Inflammatory macrophage treated with lipopolysaccharide for 1 hour (primary cell): ENCODE measurements at regions not wholly inside any gene's neighbourhood (a gene's known extent, or its start where the extent isn't known, plus 50 kb on each side); places are given as distances from the start of the nearest gene placed in this dataset.

ENCODE experiments used
- DNase-seq, 2 donors: peaks; one replicate each; pipeline ENCODE4 v3.0.0-alpha.2; 2020 to 2022

DNA sequence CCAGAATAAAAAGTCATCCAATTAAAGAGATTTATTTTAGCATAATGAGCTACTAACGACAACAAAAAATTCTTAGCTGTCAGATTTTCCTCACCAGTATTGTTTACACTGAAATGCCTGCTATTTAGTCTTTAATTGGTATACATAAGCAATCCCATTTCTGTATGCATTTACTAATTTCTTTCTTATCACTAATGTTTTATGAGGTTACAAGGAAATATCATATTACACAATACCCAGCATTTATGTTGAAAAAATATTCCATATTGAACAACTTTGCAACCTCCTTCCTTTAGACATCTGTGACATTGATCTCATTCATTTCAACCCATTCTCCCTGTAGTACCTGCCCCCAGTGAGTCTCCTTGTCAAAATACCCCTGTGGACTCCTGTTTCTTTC lies 135.4 kb downstream of the SLITRK6 start:
- DNase-seq: no peak

GRCh38 chr13:85662186-85662585 lies 137.0 kb downstream of the SLITRK6 start:
- no peak for DNase-seq

DNA sequence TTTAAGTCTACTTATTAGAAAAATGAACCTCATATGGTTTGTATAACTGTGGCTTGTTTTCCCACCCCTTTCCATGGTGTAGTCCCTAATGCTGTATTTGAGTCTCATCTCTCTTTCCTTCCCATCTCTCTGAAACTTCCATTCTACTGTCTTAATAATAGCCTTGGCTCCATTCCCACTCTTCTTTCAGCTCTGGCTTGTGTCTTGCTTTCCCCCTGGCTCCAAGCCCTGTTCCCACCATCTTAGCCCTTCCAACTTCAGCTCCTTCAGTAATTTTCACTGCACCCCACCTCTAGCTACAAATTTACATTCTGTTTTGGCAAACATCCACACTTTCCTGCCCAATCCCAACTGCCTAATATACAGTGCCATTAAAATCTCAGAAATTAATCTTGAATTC lies 137.5 kb downstream of the SLITRK6 start:
- no peak for DNase-seq

DNA sequence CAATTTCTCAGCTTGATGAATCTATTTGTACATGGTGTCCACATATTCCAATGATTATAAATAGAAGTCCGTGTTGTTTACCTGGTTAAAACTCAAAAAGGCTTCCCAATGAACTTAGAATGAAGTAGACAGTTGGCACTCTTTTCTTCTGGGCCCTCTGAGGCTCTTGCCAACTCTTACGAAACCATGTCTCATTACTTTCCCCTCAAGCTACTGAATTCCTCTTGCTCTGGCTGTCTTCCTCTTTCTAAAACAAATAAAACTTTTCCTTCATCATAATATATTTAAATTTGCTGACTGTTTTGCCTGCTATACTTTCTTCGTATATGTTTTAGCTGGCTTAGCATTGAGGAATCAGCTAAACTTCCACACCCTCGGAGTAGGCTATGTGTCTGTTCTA lies 139.7 kb downstream of the SLITRK6 start:
- DNase-seq: no peak

- DNase-seq: no peak
Measured at GRCh38 chr13:85657942-85658341, 141.3 kb downstream of the SLITRK6 start.

GRCh38 chr13:85655040-85655439 lies 144.2 kb downstream of the SLITRK6 start:
- DNase-seq: no peak

DNA sequence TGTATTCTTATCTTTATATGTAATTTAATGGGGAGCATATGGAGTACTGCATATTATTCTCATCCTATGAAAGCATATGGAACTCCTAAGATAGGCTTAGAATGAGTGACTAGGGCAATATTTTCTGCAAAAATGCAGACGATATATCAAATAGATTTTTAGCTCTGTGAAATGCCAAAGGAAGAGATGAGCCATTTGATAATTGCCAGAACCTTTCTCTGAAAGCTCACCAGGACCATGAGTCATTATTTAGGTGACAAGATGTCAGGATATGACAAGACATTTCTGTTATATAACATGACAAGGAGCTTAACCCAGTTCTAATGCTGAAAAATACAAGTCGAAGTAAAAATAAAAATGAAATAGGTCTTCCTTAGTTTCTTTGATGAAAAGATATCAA lies 145.0 kb downstream of the SLITRK6 start:
- DNase-seq: no peak

DNA sequence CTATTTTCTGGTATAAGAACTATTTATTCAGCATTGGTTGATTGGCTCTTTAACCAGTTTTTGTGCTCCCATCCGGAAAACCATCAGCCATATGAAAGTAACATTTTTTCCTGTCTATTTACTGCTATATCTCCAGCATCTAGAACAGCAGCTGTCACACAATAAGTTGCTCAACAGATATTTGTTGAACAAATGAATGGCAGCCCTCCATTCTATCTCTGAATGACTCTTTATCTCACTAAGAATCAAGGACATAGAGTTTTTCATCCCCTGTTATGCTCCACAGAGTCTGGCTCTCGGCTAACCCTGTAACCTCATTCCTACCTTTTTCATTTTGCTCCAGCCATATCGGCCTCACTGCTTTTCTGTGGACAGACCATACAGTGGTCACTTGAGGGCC lies 145.5 kb downstream of the SLITRK6 start:
- no peak for DNase-seq

DNA sequence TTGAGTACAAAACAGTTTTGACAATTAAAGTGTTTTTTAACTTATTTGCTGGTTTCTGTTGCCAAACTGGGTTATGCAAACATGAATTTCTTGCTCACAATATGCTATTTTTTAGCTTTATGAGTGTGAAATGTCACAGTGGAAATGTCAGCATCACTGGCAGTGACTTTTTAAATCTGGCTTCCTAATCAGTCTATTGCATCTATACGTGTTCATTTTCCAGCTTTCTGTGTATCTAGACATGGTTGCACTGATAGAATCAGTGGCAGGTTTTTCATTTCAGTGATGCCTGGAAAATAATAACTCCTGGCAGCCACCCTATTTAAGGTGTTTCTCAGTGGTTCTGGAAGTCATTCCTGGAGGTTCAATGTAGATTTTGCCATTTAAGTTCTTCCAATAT lies 146.7 kb downstream of the SLITRK6 start:
- DNase-seq: no peak

GRCh38 chr13:85651440-85651839 lies 147.8 kb downstream of the SLITRK6 start:
- DNase-seq: no peak

GRCh38 chr13:85650613-85651012 lies 148.6 kb downstream of the SLITRK6 start:
- DNase-seq: no peak

DNA sequence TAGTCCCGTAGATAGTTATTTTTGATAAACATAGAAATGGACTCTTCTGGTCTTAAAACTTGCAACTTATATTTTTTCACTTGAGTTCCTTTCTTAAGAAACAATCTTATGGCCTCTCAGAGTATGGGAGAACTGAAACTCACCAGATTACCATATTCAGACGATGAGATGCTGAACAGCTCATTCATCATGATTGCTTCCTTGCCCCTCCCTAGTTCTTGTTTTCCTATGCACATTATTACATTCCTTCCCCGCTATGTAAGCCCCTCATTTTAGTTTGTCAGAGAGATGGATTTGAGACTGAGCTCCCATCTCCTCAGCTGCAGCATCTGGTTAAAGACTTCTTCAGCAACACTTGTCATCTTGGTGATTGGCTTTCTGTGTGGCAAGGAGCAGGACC lies 158.5 kb downstream of the SLITRK6 start:
- no peak for DNase-seq

GRCh38 chr13:85638815-85639393 lies 160.3 kb downstream of the SLITRK6 start:
- DNase-seq: no peak

DNA sequence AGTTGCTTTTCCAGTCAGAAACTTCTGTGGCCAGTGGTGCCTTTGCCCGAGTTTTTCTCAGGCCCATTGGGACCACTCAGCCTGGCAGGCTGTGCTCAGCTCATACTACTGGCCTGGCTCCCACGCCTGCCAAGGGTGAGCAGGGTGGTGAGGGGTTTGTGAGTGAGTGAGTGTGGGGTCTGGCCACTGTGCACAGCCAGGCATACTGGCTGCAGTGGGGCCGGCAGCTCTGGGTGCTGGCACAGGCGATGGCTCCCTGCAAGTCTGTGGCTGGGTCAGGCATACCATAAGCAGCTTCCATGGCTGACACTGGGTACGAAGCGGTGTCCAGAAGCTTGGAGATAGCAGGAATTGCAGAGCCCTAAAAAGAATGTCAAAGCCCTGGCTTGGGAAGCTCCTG lies 161.0 kb downstream of the SLITRK6 start:
- DNase-seq: no peak

DNA sequence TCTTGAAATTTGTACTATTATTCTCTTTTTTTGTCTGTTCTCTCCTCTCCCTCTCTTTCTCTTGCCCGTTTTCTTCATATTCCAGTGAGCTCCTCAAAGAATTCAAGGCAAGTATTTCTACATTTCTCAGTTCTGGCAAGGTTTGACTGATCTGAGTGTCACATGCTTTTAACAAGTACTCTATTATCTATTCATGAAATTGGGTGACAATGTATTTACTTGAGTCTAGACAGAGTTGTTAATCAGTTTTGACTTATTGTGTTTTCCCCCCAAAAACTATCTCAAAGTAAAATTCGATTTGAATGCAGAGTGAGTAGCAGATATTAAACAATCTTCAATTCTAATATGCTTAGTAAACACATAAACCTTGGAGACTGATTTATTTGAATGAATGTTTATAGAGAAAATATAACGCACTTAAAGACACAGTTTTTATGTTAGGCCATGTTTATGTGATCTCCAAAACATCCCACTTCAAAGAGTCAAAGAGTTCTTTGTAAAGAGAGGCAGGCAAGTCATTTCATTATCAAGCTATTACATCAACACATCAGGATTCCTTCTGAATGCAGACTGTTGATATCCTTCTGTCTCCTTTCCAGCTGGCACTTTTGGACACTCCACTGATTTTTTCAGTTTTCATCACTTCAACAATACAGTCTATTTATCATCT lies 166.6 kb downstream of the SLITRK6 start:
- no peak for DNase-seq

DNA sequence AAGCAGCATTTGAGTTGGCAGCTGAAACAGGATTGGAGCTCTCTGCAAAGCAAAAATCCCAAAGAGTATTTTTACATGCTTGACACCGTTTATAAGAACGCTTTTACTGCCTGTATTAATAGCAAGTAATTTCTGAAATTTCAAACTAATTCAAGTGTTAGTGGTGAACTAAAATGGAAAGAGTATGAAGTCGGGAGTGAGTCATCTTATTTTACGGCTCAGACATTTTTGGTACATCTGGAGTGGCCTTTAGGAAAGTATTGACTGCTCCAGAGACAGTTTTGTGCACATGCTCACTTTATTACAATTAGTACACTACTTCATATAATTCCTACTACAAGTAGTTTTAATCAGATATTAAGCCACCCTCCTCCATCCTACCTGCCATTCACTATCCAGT lies 167.4 kb downstream of the SLITRK6 start:
- no peak for DNase-seq

GRCh38 chr13:85626603-85627002 lies 172.6 kb downstream of the SLITRK6 start:
- DNase-seq: no peak

DNA sequence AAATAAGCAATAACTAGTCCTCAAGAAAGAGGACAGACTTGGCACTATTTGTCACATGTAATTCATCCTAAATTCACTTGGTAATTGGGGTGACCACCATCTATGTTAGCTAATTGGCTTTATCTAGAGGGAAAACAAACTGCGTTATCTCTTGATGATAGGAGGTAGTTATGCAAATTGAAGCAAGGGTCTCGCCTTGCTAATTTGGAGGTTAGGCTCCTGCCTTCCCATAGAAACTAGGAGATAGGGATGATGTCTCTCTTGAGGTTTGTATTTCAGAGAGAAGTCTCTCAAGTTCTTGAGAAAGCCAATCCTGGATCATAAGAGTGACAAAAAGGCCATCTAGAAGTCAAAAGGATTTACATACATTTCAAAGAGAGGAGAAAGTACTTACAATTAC lies 179.9 kb downstream of the SLITRK6 start:
- no peak for DNase-seq

DNA sequence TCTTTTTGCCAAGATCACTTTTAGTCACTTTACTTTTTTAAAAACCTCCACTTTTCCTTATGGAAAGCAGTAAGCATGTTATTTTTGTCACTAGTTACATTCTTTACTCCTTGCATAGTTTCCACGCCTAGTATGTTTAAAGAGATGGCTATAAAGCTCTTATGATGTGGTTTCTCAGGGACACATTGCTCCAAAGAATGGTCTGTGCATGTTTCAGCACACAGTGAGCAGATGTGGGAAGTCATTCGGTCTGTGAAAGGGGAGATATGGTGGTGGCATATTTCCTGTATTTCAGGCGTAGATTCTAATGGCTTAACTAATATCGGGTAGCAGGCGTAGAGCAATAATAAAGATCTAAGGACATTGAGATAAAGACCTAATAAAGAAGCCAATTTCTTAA lies 180.7 kb downstream of the SLITRK6 start:
- no peak for DNase-seq

DNA sequence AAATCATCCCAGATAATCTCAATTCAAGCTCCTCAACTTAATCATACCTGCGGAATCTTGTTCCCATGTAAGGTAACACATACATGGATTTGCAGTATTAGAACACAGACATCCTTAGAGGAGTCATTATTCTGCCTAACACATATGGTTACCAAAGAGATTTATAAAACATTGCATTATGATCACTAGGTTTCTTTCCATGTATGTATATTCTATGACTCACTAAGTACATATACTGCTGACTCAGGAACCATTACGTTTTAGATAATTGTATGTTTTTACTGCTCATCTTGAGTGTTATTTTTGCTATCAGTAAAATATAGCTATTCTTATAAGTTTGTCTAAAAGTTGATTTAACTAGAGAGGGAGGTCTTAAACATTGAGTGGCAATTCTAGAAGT lies 182.9 kb downstream of the SLITRK6 start:
- no peak for DNase-seq

DNA sequence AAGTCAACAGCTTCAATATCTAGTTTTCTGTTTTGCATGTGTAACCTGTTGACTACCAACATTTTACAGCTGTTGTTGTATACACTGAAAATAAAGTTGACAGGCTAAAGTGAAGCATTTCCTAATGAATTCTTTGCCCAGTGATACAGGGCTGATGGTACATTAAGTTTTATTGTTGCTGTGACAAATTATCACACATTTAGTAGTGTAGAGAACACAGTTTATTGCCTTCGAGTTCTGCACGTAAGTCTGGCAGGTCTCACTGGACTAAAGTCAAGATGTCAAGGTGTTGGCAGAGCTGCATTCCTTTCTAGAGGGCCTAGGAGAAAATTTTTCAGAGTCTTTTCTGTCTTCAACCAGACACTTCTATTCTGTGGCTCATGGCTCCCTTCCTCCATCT lies 184.2 kb downstream of the SLITRK6 start:
- DNase-seq: no peak

GRCh38 chr13:85610024-85610423 lies 189.2 kb downstream of the SLITRK6 start:
- no peak for DNase-seq

DNA sequence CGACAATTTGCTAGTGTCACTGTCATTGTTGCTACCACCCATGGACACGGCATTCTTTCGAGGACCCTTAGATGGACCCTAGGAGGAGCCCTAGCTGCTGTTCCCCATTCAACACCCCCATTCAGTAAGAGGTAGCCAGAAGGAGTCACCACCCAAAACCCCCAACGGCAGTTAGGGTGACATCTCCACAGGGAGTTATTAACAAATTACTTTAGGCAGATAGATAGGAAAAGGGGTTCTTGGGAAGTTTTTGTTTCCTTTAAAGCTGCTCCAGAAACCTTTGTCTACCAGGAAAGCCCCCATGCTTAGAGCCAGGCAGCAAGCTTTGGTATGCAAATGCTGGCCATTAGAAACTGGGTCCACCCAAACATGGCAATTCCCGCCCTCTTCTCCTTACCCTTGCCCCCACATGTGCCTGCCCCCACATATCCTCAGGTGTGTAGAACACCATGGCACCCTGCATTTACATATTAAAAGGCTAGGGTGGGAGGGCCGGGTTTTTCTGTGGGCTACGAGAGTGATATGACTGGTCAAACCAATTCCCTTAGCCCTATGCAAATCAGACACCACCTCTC lies 190.9 kb downstream of the SLITRK6 start:
- DNase-seq: no peak

GRCh38 chr13:85603735-85604134 lies 195.5 kb downstream of the SLITRK6 start:
- DNase-seq: no peak

- DNase-seq: no peak
Measured at GRCh38 chr13:85601526-85601925, 197.7 kb downstream of the SLITRK6 start.
